ENCODE measurements at regions not wholly inside any gene's neighbourhood (a gene's known extent, or its start where the extent isn't known, plus 50 kb on each side); places are given as distances from the start of the nearest gene placed in this dataset.

- H3K9me3 ChIP-seq (replicated peaks; ENCODE audit: control insufficient read depth, insufficient read depth, low read length) = no peaks in the 10 kb centered on the region
- H4K20me1 ChIP-seq (replicated peaks; ENCODE audit: control insufficient read depth, extremely low read depth, insufficient read depth, low read length) = no peaks in the 10 kb centered on the region
- FAIRE-seq (peak; percentile 87), DNase-seq (ENCODE audit: low read depth, low spot score) (peak; percentile 91)
- no peaks in the 10 kb centered on the region for H3K79me2 ChIP-seq (ENCODE audit: control insufficient read depth, insufficient read depth, low read length)
- peak overlapping the region; percentile 35 for H3K9ac ChIP-seq (replicated peaks; ENCODE audit: extremely low read depth, insufficient read depth, low read length)
- ChIA-PET CTCF (interaction anchor here (1.0 to 1.6 kb wide), 5 partner anchors 9 to 110 kb away, joined by 3 to 8 read pairs (median 5); no protein-coding TSS in a partner anchor), POLR2A (no interaction called here)
- TF ChIP-seq GATA2 (IDR thresholded peaks at IDR 0.05; ENCODE audit: insufficient read depth, insufficient read length, low read depth, low read length) (no peak), JUN (IDR thresholded peaks at IDR 0.05; ENCODE audit: borderline replicate concordance, insufficient read depth, insufficient read length, low read depth) (peak; percentile 97), EZH2 (IDR thresholded peaks at IDR 0.05; ENCODE audit: borderline replicate concordance, low read depth, low read length, severe bottlenecking) (no peak), POLR2AphosphoS5 (IDR thresholded peaks at IDR 0.05; ENCODE audit: insufficient read depth, low read depth, low read length) (peak; percentile 47), CTCF (IDR thresholded peaks at IDR 0.05; ENCODE audit: extremely low read depth in 1 of 2, insufficient read depth in 1 of 2, low read depth in 1 of 2, low read length in 2 of 2) (no peak), FOS (IDR thresholded peaks at IDR 0.05; ENCODE audit: borderline replicate concordance, insufficient read depth, low read length) (peak; percentile 90)
- no peaks in the 10 kb centered on the region for H3K9me1 ChIP-seq (replicated peaks; ENCODE audit: control insufficient read depth, extremely low read depth, insufficient read depth, low read length)
- H3K36me3 ChIP-seq (ENCODE audit: control insufficient read depth in 2 of 2, extremely low read depth in 1 of 2, insufficient read depth in 2 of 2, low read length in 2 of 2) = no peaks in the 10 kb centered on the region
- dilution Hi-C loops (cut with MboI; ENCODE audit: extremely low pct_ligation_motif_present, low sequenced_read_pairs) = no loop called here
- H2AFZ ChIP-seq (ENCODE audit: low read depth, low read length) = no peak overlapping the region
- no peaks in the 10 kb centered on the region for H3K27me3 ChIP-seq (ENCODE audit: control insufficient read depth in 2 of 2, insufficient read depth in 2 of 2, low read length in 2 of 2)
- peak overlapping the region; percentile 83 for H3K27ac ChIP-seq (ENCODE audit: insufficient read depth, low read depth, low read length)
- BruUV-seq (replicated peaks) = no TSS peak
- intact Hi-C loops (cut with micrococcal nuclease) = loop anchor here (1.0 to 5.0 kb wide), 6 partner anchors 12 to 735 kb away; no protein-coding TSS in a partner anchor
- peak overlapping the region; percentile 64 for H3K4me2 ChIP-seq (ENCODE audit: insufficient read depth, low read length)
- no peak overlapping the region for H3K4me3 ChIP-seq (replicated peaks in 1 of 3; ENCODE audit: insufficient read depth in 1 of 3, low read depth in 1 of 3, low read length in 3 of 3)
- peaks cover 44% of the 10 kb centered on the region for H3K4me1 ChIP-seq (ENCODE audit: control insufficient read depth, extremely low read depth, insufficient read depth, low read length)
These were observed 195.4 kb downstream of the SPP2 start for GRCh38 chr2:234245945-234246344.
